Chondrocyte (in vitro differentiated cells): ENCODE measurements at regions not wholly inside any gene's neighbourhood (a gene's known extent, or its start where the extent isn't known, plus 50 kb on each side); places are given as distances from the start of the nearest gene placed in this dataset.

Experiments used
- DNase-seq: peaks from one replicate; pipeline ENCODE4 v3.0.0; 2021; ENCODE audit warnings: mixed read lengths, low spot score
- H3K27ac Mint-ChIP-seq: one replicate; pipeline ENCODE4 v1.8.0; 2021; ENCODE audit warnings: mild to moderate bottlenecking, moderate library complexity, mixed read lengths; ENCODE audit not compliant: unreplicated experiment
- H3K27me3 Mint-ChIP-seq: 2 replicates; pipeline ENCODE4 v1.8.0; 2021; ENCODE audit warnings: low read depth, mixed read lengths
- H3K36me3 Mint-ChIP-seq: 2 replicates; pipeline ENCODE4 v1.8.0; 2021; ENCODE audit warnings: low read depth, mixed read lengths
- H3K4me1 Mint-ChIP-seq: 2 replicates; pipeline ENCODE4 v1.8.0; 2021; ENCODE audit warnings: low read depth, mild to moderate bottlenecking, mixed read lengths
- H3K4me3 Mint-ChIP-seq: one replicate; pipeline ENCODE4 v1.8.0; 2021; ENCODE audit warnings: mild to moderate bottlenecking, moderate library complexity, mixed read lengths; ENCODE audit not compliant: unreplicated experiment
- H3K9me3 Mint-ChIP-seq: 2 replicates; pipeline ENCODE4 v1.8.0; 2021; ENCODE audit warnings: low read depth, mixed read lengths
- TF ChIP-seq, protein P1 (sequence below): fragments of 200-600 bp; sonication (generic); IDR thresholded peaks from 2 replicates; pipeline ENCODE4 v1.5.0; 2021; ENCODE audit warnings: antibody characterized with exemption, mild to moderate bottlenecking, moderate library complexity

DNA sequence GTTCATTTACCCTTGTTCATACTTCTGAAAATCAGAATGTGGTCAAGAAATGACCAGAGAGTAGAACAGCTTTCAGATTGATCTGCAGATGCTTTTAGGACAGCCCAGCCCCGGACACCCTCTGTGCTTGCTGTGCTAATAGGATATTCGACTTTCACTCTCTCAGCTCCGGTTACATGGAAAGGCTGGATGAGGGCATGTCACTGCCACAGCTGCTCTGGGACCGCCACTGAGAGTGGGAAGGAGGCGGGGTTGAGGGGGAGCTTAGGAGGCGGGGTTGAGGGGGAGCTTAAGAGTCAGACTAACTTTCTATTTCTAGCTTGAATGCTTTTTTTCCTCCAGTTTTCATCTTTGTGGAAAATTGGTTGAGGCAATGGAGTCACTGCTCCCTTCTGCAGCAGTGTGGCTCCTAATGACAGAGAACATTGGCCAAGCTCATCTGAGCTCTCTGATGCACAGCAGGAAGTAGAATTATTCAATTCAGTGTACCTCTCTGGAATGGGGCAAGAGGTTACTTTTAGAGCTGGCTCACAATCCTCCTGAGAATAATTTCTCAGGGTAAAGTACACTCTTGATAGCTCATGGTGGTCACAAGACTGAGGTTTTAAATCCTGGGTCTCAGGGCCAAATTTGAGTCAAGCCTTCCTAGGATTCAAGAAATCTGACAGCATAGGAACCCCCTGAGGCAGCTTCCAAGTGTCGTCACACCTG lies 74.6 kb upstream of the NPAS1 start:
- H3K27ac Mint-ChIP-seq, result peak overlapping the region; percentile 96
- TF ChIP-seq, protein P1, sequence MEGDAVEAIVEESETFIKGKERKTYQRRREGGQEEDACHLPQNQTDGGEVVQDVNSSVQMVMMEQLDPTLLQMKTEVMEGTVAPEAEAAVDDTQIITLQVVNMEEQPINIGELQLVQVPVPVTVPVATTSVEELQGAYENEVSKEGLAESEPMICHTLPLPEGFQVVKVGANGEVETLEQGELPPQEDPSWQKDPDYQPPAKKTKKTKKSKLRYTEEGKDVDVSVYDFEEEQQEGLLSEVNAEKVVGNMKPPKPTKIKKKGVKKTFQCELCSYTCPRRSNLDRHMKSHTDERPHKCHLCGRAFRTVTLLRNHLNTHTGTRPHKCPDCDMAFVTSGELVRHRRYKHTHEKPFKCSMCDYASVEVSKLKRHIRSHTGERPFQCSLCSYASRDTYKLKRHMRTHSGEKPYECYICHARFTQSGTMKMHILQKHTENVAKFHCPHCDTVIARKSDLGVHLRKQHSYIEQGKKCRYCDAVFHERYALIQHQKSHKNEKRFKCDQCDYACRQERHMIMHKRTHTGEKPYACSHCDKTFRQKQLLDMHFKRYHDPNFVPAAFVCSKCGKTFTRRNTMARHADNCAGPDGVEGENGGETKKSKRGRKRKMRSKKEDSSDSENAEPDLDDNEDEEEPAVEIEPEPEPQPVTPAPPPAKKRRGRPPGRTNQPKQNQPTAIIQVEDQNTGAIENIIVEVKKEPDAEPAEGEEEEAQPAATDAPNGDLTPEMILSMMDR, result no peak
- no peak for DNase-seq
- no peaks in the 10 kb centered on the region for H3K9me3 Mint-ChIP-seq
- H3K4me1 Mint-ChIP-seq, result peaks cover 40% of the 10 kb centered on the region
- peaks cover 5% of the 10 kb centered on the region for H3K36me3 Mint-ChIP-seq
- H3K27me3 Mint-ChIP-seq, result no peaks in the 10 kb centered on the region
- peak overlapping the region; percentile 48 for H3K4me3 Mint-ChIP-seq

GRCh38 chr19:46945694-46946489 lies 73.7 kb upstream of the NPAS1 start:
- Mint-ChIP-seq H3K36me3 (peaks cover 4% of the 10 kb centered on the region), H3K4me1 (peaks cover 48% of the 10 kb centered on the region), H3K4me3 (peak overlapping the region; percentile 38), H3K27me3 (no peaks in the 10 kb centered on the region), H3K27ac (peak overlapping the region; percentile 96), H3K9me3 (no peaks in the 10 kb centered on the region)
- no peak for DNase-seq
- TF ChIP-seq, protein P1, result no peak

DNA sequence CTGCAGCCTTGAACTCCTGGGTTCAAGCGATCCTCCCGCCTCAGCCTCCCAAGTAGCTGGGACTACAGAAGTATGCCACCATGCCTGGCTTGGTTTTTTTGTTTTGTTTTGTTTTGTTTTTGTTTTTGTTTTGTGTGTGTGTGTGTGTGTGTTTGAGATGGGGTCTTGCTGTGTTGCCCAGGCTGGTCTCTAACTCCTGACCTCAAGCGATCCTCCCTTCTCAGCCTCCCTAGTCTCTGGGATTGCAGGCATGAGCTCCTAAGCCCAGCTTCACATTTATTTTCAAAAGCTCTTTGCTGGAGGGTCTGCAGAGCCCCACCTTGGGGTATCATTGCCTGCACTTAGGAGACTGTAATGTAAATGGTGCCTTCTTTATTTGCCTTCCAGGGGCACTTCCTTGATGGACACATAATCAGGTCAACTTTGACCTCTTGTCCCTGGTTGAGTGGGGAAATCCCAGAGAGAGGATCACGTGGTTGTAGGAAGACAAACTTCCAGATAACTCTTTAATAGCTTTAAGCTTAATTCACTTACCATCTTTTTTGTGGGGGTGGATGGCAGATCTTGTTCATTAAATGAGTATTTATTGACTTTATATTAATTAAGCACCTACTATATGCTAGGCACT lies 72.9 kb upstream of the NPAS1 start:
- H3K27ac Mint-ChIP-seq, result peak overlapping the region; percentile 96
- H3K36me3 Mint-ChIP-seq, result peaks cover 2% of the 10 kb centered on the region
- no peaks in the 10 kb centered on the region for H3K27me3 Mint-ChIP-seq
- no peak overlapping the region for H3K4me3 Mint-ChIP-seq
- DNase-seq, result no peak
- TF ChIP-seq, protein P1, result no peak
- peaks cover 56% of the 10 kb centered on the region for H3K4me1 Mint-ChIP-seq
- H3K9me3 Mint-ChIP-seq, result no peaks in the 10 kb centered on the region

DNA sequence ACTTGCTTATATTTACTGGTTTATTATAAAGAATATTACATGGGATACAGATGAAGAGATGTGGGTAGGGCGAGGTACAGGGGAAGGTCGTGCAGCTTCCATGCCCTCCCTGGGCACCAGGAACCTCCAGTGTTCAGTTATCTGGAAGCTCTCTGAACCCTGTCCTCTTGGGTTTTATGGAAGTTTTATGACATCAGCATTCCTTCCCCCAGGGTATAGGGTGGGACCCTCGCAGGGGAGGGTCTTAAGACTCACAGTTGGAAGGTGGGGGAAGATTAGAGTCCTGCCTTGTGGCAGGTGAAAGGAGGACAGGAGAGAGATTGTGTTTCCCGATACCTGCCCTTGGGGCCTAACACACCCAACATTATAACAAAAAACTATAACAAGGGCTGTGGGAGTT lies 71.8 kb upstream of the NPAS1 start:
- peak overlapping the region; percentile 66 for H3K27ac Mint-ChIP-seq
- no peaks in the 10 kb centered on the region for H3K27me3 Mint-ChIP-seq
- no peak for DNase-seq
- H3K9me3 Mint-ChIP-seq, result no peaks in the 10 kb centered on the region
- H3K4me3 Mint-ChIP-seq, result no peak overlapping the region
- TF ChIP-seq, protein P1, result no peak
- H3K36me3 Mint-ChIP-seq, result peaks cover 2% of the 10 kb centered on the region
- H3K4me1 Mint-ChIP-seq, result peaks cover 62% of the 10 kb centered on the region

DNA sequence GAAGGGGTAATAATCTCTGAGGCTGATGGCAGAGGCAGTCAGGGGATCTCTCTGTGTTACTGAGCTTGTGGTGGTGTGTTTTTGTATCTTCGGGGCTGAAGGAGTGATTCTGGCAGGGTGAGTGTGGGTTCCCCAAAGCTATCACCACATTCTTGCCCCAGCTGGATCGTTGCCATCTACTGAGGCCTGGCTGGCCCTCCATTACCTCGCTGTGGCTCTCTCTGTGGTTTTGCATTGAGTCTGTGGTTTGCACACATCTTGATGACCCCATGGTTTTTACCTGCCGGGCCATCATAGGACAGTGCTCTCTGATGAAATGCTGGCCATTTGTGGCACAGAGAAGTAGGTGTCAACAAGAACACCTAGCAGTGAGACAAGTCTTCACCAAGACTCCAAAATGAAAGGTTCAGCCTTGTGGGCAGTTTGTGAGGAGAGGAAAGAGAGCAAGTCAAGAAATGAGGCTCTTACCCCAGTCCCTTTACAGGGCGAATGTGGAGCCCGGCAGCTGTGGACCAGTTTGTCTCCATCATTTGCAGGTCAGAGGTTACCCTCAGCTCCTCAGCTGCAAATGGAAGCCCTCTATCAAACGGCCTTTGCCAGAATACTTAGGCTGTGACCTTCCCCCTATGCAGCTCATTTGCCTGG lies 69.0 kb upstream of the NPAS1 start:
- TF ChIP-seq, protein P1, result no peak
- H3K4me3 Mint-ChIP-seq, result no peak overlapping the region
- H3K27me3 Mint-ChIP-seq, result no peaks in the 10 kb centered on the region
- no peak for DNase-seq
- H3K4me1 Mint-ChIP-seq, result peaks cover 56% of the 10 kb centered on the region
- no peaks in the 10 kb centered on the region for H3K9me3 Mint-ChIP-seq
- no peak overlapping the region for H3K27ac Mint-ChIP-seq
- H3K36me3 Mint-ChIP-seq, result peaks cover 4% of the 10 kb centered on the region
